ENCODE measurements at regions not wholly inside any gene's neighbourhood (a gene's known extent, or its start where the extent isn't known, plus 50 kb on each side); places are given as distances from the start of the nearest gene placed in this dataset.

- Mint-ChIP-seq H3K4me1 (peaks cover 13 to 21% (median 19%) of the 10 kb centered on the region in 4 donors), H3K27me3 (peaks cover 0 to 5% of the 10 kb centered on the region in 2 donors), H3K4me3 (peak overlapping the region; percentile 58 to 89 (median 76)), H3K9me3 (peaks cover 0 to 3% (median 0%) of the 10 kb centered on the region in 8 donors), H3K36me3 (no peaks in the 10 kb centered on the region), H3K27ac (peak overlapping the region; percentile 59 to 93 (median 88))
- CTCF ChIA-PET (ENCODE audit: partially characterized antibody), result interaction anchor here (1.5 to 1.8 kb wide), 2 partner anchors 13 to 37 kb away, joined by 3 to 5 read pairs; no protein-coding TSS in a partner anchor
- Histone ChIP-seq H3K36me3 (ENCODE audit: insufficient read depth, low read length) (no peaks in the 10 kb centered on the region), H3K9me3 (ENCODE audit: control insufficient read depth in 1 of 2, low read length in 2 of 2) (no peaks in the 10 kb centered on the region), H3K4me3 (ENCODE audit: low read length in 2 of 2) (peak overlapping the region; percentile 12 to 42), H3K27me3 (ENCODE audit: insufficient read depth, low read length) (no peaks in the 10 kb centered on the region), H3K27ac (ENCODE audit: low read depth, low read length) (no peak overlapping the region), H3K4me1 (ENCODE audit: insufficient read depth, low read length) (peaks cover 21% of the 10 kb centered on the region)
- POLR2A ChIA-PET (ENCODE audit: partially characterized antibody), result interaction anchor here (0.8 to 1.4 kb wide), 3 partner anchors 11 to 92 kb away, joined by 4 to 11 read pairs (median 5); partner anchors contain the start of gene TTLL7
- peak; percentile 16 to 39 (median 38) for DNase-seq
- intact Hi-C loops (cut with micrococcal nuclease), result loop anchor here (2.0 kb wide), 1 partner anchor 14 kb away; no protein-coding TSS in a partner anchor
Measured at GRCh38 chr1:84090447-84091245, 53.4 kb upstream of the PRKACB start.

GRCh38 chr1:84089867-84090266, 54.2 kb upstream of the PRKACB start:
- ChIA-PET CTCF (ENCODE audit: partially characterized antibody) (interaction anchor here (1.5 to 1.8 kb wide), 2 partner anchors 12 to 37 kb away, joined by 3 to 5 read pairs; no protein-coding TSS in a partner anchor), POLR2A (ENCODE audit: partially characterized antibody) (interaction anchor here (0.8 to 1.4 kb wide), 3 partner anchors 10 to 91 kb away, joined by 4 to 11 read pairs (median 5); partner anchors contain the start of gene TTLL7)
- peak overlapping the region in 6 of 7 donors; percentile 0 to 93 (median 34) for H3K27ac Mint-ChIP-seq
- intact Hi-C loops (cut with micrococcal nuclease), result loop anchor here (2.0 kb wide), 1 partner anchor 13 kb away; no protein-coding TSS in a partner anchor
- Histone ChIP-seq H3K27me3 (ENCODE audit: insufficient read depth, low read length) (no peaks in the 10 kb centered on the region), H3K27ac (ENCODE audit: low read depth, low read length) (no peak overlapping the region), H3K36me3 (ENCODE audit: insufficient read depth, low read length) (no peaks in the 10 kb centered on the region), H3K4me3 (ENCODE audit: low read length in 2 of 2) (no peak overlapping the region), H3K9me3 (ENCODE audit: control insufficient read depth in 1 of 2, low read length in 2 of 2) (no peaks in the 10 kb centered on the region), H3K4me1 (ENCODE audit: insufficient read depth, low read length) (peaks cover 21% of the 10 kb centered on the region)
- H3K27me3 Mint-ChIP-seq, result peaks cover 0 to 3% of the 10 kb centered on the region in 2 donors
- no peak for DNase-seq
- H3K4me3 Mint-ChIP-seq, result peak overlapping the region in 5 of 8 donors; percentile 5 to 89 (median 12)
- H3K4me1 Mint-ChIP-seq, result peaks cover 13 to 21% (median 19%) of the 10 kb centered on the region in 4 donors
- H3K36me3 Mint-ChIP-seq, result no peaks in the 10 kb centered on the region
- no peaks in the 10 kb centered on the region for H3K9me3 Mint-ChIP-seq

- H3K27ac ChIP-seq (ENCODE audit: low read depth, low read length), result no peak overlapping the region
- peaks cover 13 to 21% (median 19%) of the 10 kb centered on the region in 4 donors for H3K4me1 Mint-ChIP-seq
- ChIA-PET CTCF (ENCODE audit: partially characterized antibody) (interaction anchor here (1.5 to 1.8 kb wide), 2 partner anchors 11 to 38 kb away, joined by 3 to 5 read pairs; no protein-coding TSS in a partner anchor), POLR2A (ENCODE audit: partially characterized antibody) (interaction anchor here (1.4 kb wide), 1 partner anchor 9 kb away, joined by 5 read pairs; no protein-coding TSS in a partner anchor)
- H3K4me1 ChIP-seq (ENCODE audit: insufficient read depth, low read length), result peaks cover 21% of the 10 kb centered on the region
- peak overlapping the region in 3 of 8 donors; percentile 5 to 89 (median 32) for H3K4me3 Mint-ChIP-seq
- no peaks in the 10 kb centered on the region for H3K27me3 ChIP-seq (ENCODE audit: insufficient read depth, low read length)
- no peak overlapping the region for H3K4me3 ChIP-seq (ENCODE audit: low read length in 2 of 2)
- peak overlapping the region in 3 of 7 donors; percentile 0 to 7 (median 3) for H3K27ac Mint-ChIP-seq
- intact Hi-C loops (cut with micrococcal nuclease), result no loop called here
- no peaks in the 10 kb centered on the region for H3K36me3 ChIP-seq (ENCODE audit: insufficient read depth, low read length)
- H3K36me3 Mint-ChIP-seq, result no peaks in the 10 kb centered on the region
- H3K9me3 Mint-ChIP-seq, result no peaks in the 10 kb centered on the region
- H3K27me3 Mint-ChIP-seq, result peaks cover 0 to 4% of the 10 kb centered on the region in 2 donors
- no peak for DNase-seq
- no peaks in the 10 kb centered on the region for H3K9me3 ChIP-seq (ENCODE audit: control insufficient read depth in 1 of 2, low read length in 2 of 2)
Measured at GRCh38 chr1:84089465-84089864, 54.6 kb upstream of the PRKACB start.

GRCh38 chr1:84086616-84087015, 57.5 kb upstream of the PRKACB start:
- intact Hi-C loops (cut with micrococcal nuclease), result no loop called here
- Histone ChIP-seq H3K4me3 (ENCODE audit: low read length in 2 of 2) (no peak overlapping the region), H3K36me3 (ENCODE audit: insufficient read depth, low read length) (no peaks in the 10 kb centered on the region), H3K4me1 (ENCODE audit: insufficient read depth, low read length) (peaks cover 19% of the 10 kb centered on the region), H3K27me3 (ENCODE audit: insufficient read depth, low read length) (no peaks in the 10 kb centered on the region), H3K9me3 (ENCODE audit: control insufficient read depth in 1 of 2, low read length in 2 of 2) (no peaks in the 10 kb centered on the region), H3K27ac (ENCODE audit: low read depth, low read length) (no peak overlapping the region)
- ChIA-PET CTCF (ENCODE audit: partially characterized antibody) (no interaction called here), POLR2A (ENCODE audit: partially characterized antibody) (no interaction called here)
- Mint-ChIP-seq H3K9me3 (no peaks in the 10 kb centered on the region), H3K36me3 (no peaks in the 10 kb centered on the region), H3K27ac (no peak overlapping the region), H3K27me3 (peaks cover 0 to 15% of the 10 kb centered on the region in 2 donors), H3K4me1 (peaks cover 13 to 18% (median 17%) of the 10 kb centered on the region in 4 donors), H3K4me3 (no peak overlapping the region)
- no peak for DNase-seq

GRCh38 chr1:84086189-84086588, 57.9 kb upstream of the PRKACB start:
- no peak for DNase-seq
- Mint-ChIP-seq H3K27ac (no peak overlapping the region), H3K4me1 (peaks cover 13 to 18% (median 17%) of the 10 kb centered on the region in 4 donors), H3K36me3 (no peaks in the 10 kb centered on the region), H3K4me3 (no peak overlapping the region), H3K27me3 (peaks cover 0 to 15% of the 10 kb centered on the region in 2 donors), H3K9me3 (no peaks in the 10 kb centered on the region)
- Histone ChIP-seq H3K27ac (ENCODE audit: low read depth, low read length) (no peak overlapping the region), H3K27me3 (ENCODE audit: insufficient read depth, low read length) (no peaks in the 10 kb centered on the region), H3K36me3 (ENCODE audit: insufficient read depth, low read length) (no peaks in the 10 kb centered on the region), H3K4me3 (ENCODE audit: low read length in 2 of 2) (no peak overlapping the region), H3K9me3 (ENCODE audit: control insufficient read depth in 1 of 2, low read length in 2 of 2) (no peaks in the 10 kb centered on the region), H3K4me1 (ENCODE audit: insufficient read depth, low read length) (peaks cover 15% of the 10 kb centered on the region)
- POLR2A ChIA-PET (ENCODE audit: partially characterized antibody), result no interaction called here
- intact Hi-C loops (cut with micrococcal nuclease), result no loop called here
- CTCF ChIA-PET (ENCODE audit: partially characterized antibody), result no interaction called here

- ChIA-PET POLR2A (ENCODE audit: partially characterized antibody) (no interaction called here), CTCF (ENCODE audit: partially characterized antibody) (no interaction called here)
- Histone ChIP-seq H3K4me1 (ENCODE audit: insufficient read depth, low read length) (peaks cover 10% of the 10 kb centered on the region), H3K9me3 (ENCODE audit: control insufficient read depth in 1 of 2, low read length in 2 of 2) (no peaks in the 10 kb centered on the region), H3K27ac (ENCODE audit: low read depth, low read length) (no peak overlapping the region), H3K27me3 (ENCODE audit: insufficient read depth, low read length) (no peaks in the 10 kb centered on the region), H3K4me3 (ENCODE audit: low read length in 2 of 2) (no peak overlapping the region), H3K36me3 (ENCODE audit: insufficient read depth, low read length) (no peaks in the 10 kb centered on the region)
- Mint-ChIP-seq H3K4me1 (peaks cover 5 to 7% (median 6%) of the 10 kb centered on the region in 4 donors), H3K9me3 (no peaks in the 10 kb centered on the region), H3K27me3 (peaks cover 6 to 15% of the 10 kb centered on the region in 2 donors), H3K4me3 (no peak overlapping the region), H3K36me3 (peaks cover 0 to 2% of the 10 kb centered on the region in 2 donors), H3K27ac (no peak overlapping the region)
- no peak for DNase-seq
- intact Hi-C loops (cut with micrococcal nuclease), result no loop called here
Measured at GRCh38 chr1:84083307-84083706, 60.8 kb upstream of the PRKACB start.

GRCh38 chr1:84078842-84079202, 65.2 kb upstream of the PRKACB start:
- peaks cover 0 to 7% of the 10 kb centered on the region in 2 donors for H3K36me3 Mint-ChIP-seq
- Histone ChIP-seq H3K4me3 (ENCODE audit: low read length in 2 of 2) (peak overlapping the region; percentile 52 to 70), H3K4me1 (ENCODE audit: insufficient read depth, low read length) (peaks cover 17% of the 10 kb centered on the region), H3K27me3 (ENCODE audit: insufficient read depth, low read length) (no peaks in the 10 kb centered on the region), H3K27ac (ENCODE audit: low read depth, low read length) (no peak overlapping the region), H3K9me3 (ENCODE audit: control insufficient read depth in 1 of 2, low read length in 2 of 2) (no peaks in the 10 kb centered on the region), H3K36me3 (ENCODE audit: insufficient read depth, low read length) (no peaks in the 10 kb centered on the region)
- H3K4me3 Mint-ChIP-seq, result peak overlapping the region; percentile 82 to 91 (median 84)
- intact Hi-C loops (cut with micrococcal nuclease), result no loop called here
- H3K27me3 Mint-ChIP-seq, result peaks cover 5 to 8% of the 10 kb centered on the region in 2 donors
- no peak for DNase-seq
- ChIA-PET CTCF (ENCODE audit: partially characterized antibody) (interaction anchor here (0.6 to 1.8 kb wide), 3 partner anchors 12 to 214 kb away, joined by 3 to 5 read pairs (median 4); no protein-coding TSS in a partner anchor), POLR2A (ENCODE audit: partially characterized antibody) (interaction anchor here (1.0 to 1.8 kb wide), 3 partner anchors 12 to 379 kb away, joined by 3 to 11 read pairs (median 5); partner anchors contain the start of gene PRKACB)
- peaks cover 7 to 16% (median 11%) of the 10 kb centered on the region in 4 donors for H3K4me1 Mint-ChIP-seq
- H3K9me3 Mint-ChIP-seq, result no peaks in the 10 kb centered on the region
- H3K27ac Mint-ChIP-seq, result peak overlapping the region in 2 of 7 donors; percentile 57 to 72
